GM03348 (cell line): ENCODE measurements at regions not wholly inside any gene's neighbourhood (a gene's known extent, or its start where the extent isn't known, plus 50 kb on each side); places are given as distances from the start of the nearest gene placed in this dataset.

Experiments
- DNase-seq: peaks from one replicate; pipeline ENCODE4 v3.0.0; 2012; ENCODE audit warnings: low spot score

- peak; percentile 6 for DNase-seq
These were observed 336.4 kb upstream of the FSHR start for GRCh38 chr2:49490710-49491109.

GRCh38 chr2:49487139-49487538 lies 332.8 kb upstream of the FSHR start:
- DNase-seq, result no peak

- DNase-seq, result no peak
These were observed 326.2 kb upstream of the FSHR start for GRCh38 chr2:49480520-49480919.

GRCh38 chr2:49465157-49465831 lies 311.0 kb upstream of the FSHR start:
- no peak for DNase-seq

- no peak for DNase-seq
These were observed 305.1 kb upstream of the FSHR start for GRCh38 chr2:49459314-49459993.

- no peak for DNase-seq
These were observed 289.7 kb upstream of the FSHR start for GRCh38 chr2:49444005-49444404.

GRCh38 chr2:49426996-49427395 lies 272.7 kb upstream of the FSHR start:
- no peak for DNase-seq

- DNase-seq, result no peak
These were observed 261.9 kb upstream of the FSHR start for GRCh38 chr2:49416252-49416651.

GRCh38 chr2:49404108-49404507 lies 249.8 kb upstream of the FSHR start:
- no peak for DNase-seq

GRCh38 chr2:49403637-49404036 lies 249.3 kb upstream of the FSHR start:
- no peak for DNase-seq

- no peak for DNase-seq
These were observed 225.1 kb upstream of the FSHR start for GRCh38 chr2:49379406-49379805.

- no peak for DNase-seq
These were observed 216.9 kb upstream of the FSHR start for GRCh38 chr2:49371128-49371701.

- DNase-seq, result no peak
These were observed 215.3 kb upstream of the FSHR start for GRCh38 chr2:49369650-49370049.

- no peak for DNase-seq
These were observed 214.8 kb upstream of the FSHR start for GRCh38 chr2:49369101-49369500.

GRCh38 chr2:49367003-49367402 lies 212.7 kb upstream of the FSHR start:
- no peak for DNase-seq

GRCh38 chr2:49360407-49360767 lies 206.1 kb upstream of the FSHR start:
- no peak for DNase-seq

GRCh38 chr2:49359721-49360406 lies 205.5 kb upstream of the FSHR start:
- no peak for DNase-seq

- DNase-seq, result no peak
These were observed 201.3 kb upstream of the FSHR start for GRCh38 chr2:49355611-49356010.

- DNase-seq, result no peak
These were observed 197.2 kb upstream of the FSHR start for GRCh38 chr2:49351560-49351959.

- DNase-seq, result no peak
These were observed 189.3 kb upstream of the FSHR start for GRCh38 chr2:49343638-49344037.

- DNase-seq, result no peak
These were observed 187.8 kb upstream of the FSHR start for GRCh38 chr2:49342156-49342555.

GRCh38 chr2:49335546-49335945 lies 181.2 kb upstream of the FSHR start:
- DNase-seq, result no peak

GRCh38 chr2:49332415-49332814 lies 178.1 kb upstream of the FSHR start:
- no peak for DNase-seq
